ENCODE measurements at regions not wholly inside any gene's neighbourhood (a gene's known extent, or its start where the extent isn't known, plus 50 kb on each side); places are given as distances from the start of the nearest gene placed in this dataset.

- no peak for TF ChIP-seq CTCF (IDR thresholded peaks at IDR 0.05)
- no peak for TF ChIP-seq POLR2AphosphoS5 (IDR thresholded peaks at IDR 0.05)
These were observed 124.1 kb upstream of the KCNK2 start for GRCh38 chr1:214958486-214958885.

All from breast epithelium (tissue), 3 donors.